ENCODE measurements at regions not wholly inside any gene's neighbourhood (a gene's known extent, or its start where the extent isn't known, plus 50 kb on each side); places are given as distances from the start of the nearest gene placed in this dataset.

GRCh38 chr3:194198938-194199337 lies 63.0 kb downstream of the HES1 start:
- TF ChIP-seq CTCF (IDR thresholded peaks at IDR 0.05) (no peak), POLR2A (IDR thresholded peaks at IDR 0.05) (no peak)

All from body of pancreas (tissue), 4 donors.